ENCODE measurements at regions not wholly inside any gene's neighbourhood (a gene's known extent, or its start where the extent isn't known, plus 50 kb on each side); places are given as distances from the start of the nearest gene placed in this dataset.

- TF ChIP-seq CTCF (IDR thresholded peaks at IDR 0.05 in 4 of 5, conservative IDR thresholded peaks at IDR 0.05 in 1 of 5) (no peak), POLR2A (IDR thresholded peaks at IDR 0.05) (no peak)
- no peaks in the 10 kb centered on the region for H3K36me3 ChIP-seq
- intact Hi-C loops (cut with DNase I; ENCODE audit: low total_unique reads) (no loop called here), in situ Hi-C loops (cut with MboI; ENCODE audit: low sequenced_read_pairs in 4 of 4) (no loop called here)
- no peaks in the 10 kb centered on the region for H3K27me3 ChIP-seq
- no peaks in the 10 kb centered on the region for H3K9me3 ChIP-seq
- no peak overlapping the region for H3K27ac ChIP-seq
- no peak overlapping the region for H3K4me3 ChIP-seq
- no peaks in the 10 kb centered on the region for H3K4me1 ChIP-seq
- no peak for ATAC-seq
- DNase-seq = no peak
Observed at GRCh38 chr21:38095220-38095619, 161.6 kb upstream of the KCNJ15 start.

DNA sequence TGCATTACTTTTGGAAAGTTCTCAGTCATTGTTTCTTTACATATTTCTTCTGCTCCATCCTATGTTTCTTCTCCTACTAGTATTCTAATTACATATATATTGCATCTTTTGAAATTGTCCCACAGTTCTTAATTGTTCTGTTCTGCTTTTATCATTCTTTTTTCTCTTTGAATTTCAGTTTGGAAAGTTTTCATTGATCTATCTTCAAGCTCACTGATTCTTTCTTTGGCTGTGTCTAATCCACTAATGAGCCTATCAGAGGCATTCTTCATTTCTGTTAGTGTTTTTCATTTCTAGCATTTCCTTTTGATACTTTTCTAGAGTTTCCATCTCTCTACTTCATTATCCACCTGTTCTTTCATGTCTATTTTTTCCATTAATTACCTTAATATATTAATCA lies 159.0 kb upstream of the KCNJ15 start:
- ATAC-seq (no peak), DNase-seq (no peak)
- no peaks in the 10 kb centered on the region for H3K27me3 ChIP-seq
- H3K36me3 ChIP-seq = no peaks in the 10 kb centered on the region
- no peaks in the 10 kb centered on the region for H3K4me1 ChIP-seq
- no peak overlapping the region for H3K4me3 ChIP-seq
- no peak overlapping the region for H3K27ac ChIP-seq
- in situ Hi-C loops (cut with MboI; ENCODE audit: low sequenced_read_pairs in 4 of 4) = no loop called here
- H3K9me3 ChIP-seq = no peaks in the 10 kb centered on the region
- intact Hi-C loops (cut with DNase I; ENCODE audit: low total_unique reads) = no loop called here
- TF ChIP-seq CTCF (IDR thresholded peaks at IDR 0.05 in 4 of 5, conservative IDR thresholded peaks at IDR 0.05 in 1 of 5) (no peak), POLR2A (IDR thresholded peaks at IDR 0.05) (no peak)

- intact Hi-C loops (cut with DNase I; ENCODE audit: low total_unique reads) (no loop called here), in situ Hi-C loops (cut with MboI; ENCODE audit: low sequenced_read_pairs in 4 of 4) (no loop called here)
- peaks cover 0 to 5% (median 0%) of the 10 kb centered on the region in 3 donors for H3K9me3 ChIP-seq
- ATAC-seq = no peak
- no peaks in the 10 kb centered on the region for H3K36me3 ChIP-seq
- DNase-seq = no peak
- H3K4me3 ChIP-seq = no peak overlapping the region
- TF ChIP-seq POLR2A (IDR thresholded peaks at IDR 0.05) = no peak
- TF ChIP-seq CTCF (IDR thresholded peaks at IDR 0.05 in 4 of 5, conservative IDR thresholded peaks at IDR 0.05 in 1 of 5) = no peak
- no peak overlapping the region for H3K27ac ChIP-seq
- no peaks in the 10 kb centered on the region for H3K4me1 ChIP-seq
- H3K27me3 ChIP-seq = no peaks in the 10 kb centered on the region
Observed at GRCh38 chr21:38112219-38112789, 144.5 kb upstream of the KCNJ15 start.

GRCh38 chr21:38114717-38115333 lies 142.0 kb upstream of the KCNJ15 start:
- in situ Hi-C loops (cut with MboI; ENCODE audit: low sequenced_read_pairs in 4 of 4) (no loop called here), intact Hi-C loops (cut with DNase I; ENCODE audit: low total_unique reads) (no loop called here)
- Histone ChIP-seq H3K27ac (no peak overlapping the region), H3K9me3 (peaks cover 0 to 5% (median 0%) of the 10 kb centered on the region in 3 donors), H3K4me3 (no peak overlapping the region), H3K4me1 (no peaks in the 10 kb centered on the region), H3K27me3 (no peaks in the 10 kb centered on the region), H3K36me3 (no peaks in the 10 kb centered on the region)
- TF ChIP-seq POLR2A (IDR thresholded peaks at IDR 0.05) = no peak
- no peak for TF ChIP-seq CTCF (IDR thresholded peaks at IDR 0.05 in 4 of 5, conservative IDR thresholded peaks at IDR 0.05 in 1 of 5)
- DNase-seq (no peak), ATAC-seq (no peak)

GRCh38 chr21:38115870-38116269 lies 140.9 kb upstream of the KCNJ15 start:
- no peak for DNase-seq
- intact Hi-C loops (cut with DNase I; ENCODE audit: low total_unique reads) = no loop called here
- H3K4me3 ChIP-seq = no peak overlapping the region
- no peak overlapping the region for H3K27ac ChIP-seq
- no peaks in the 10 kb centered on the region for H3K4me1 ChIP-seq
- in situ Hi-C loops (cut with MboI; ENCODE audit: low sequenced_read_pairs in 4 of 4) = no loop called here
- peaks cover 0 to 5% (median 0%) of the 10 kb centered on the region in 3 donors for H3K9me3 ChIP-seq
- no peak for TF ChIP-seq CTCF (IDR thresholded peaks at IDR 0.05 in 4 of 5, conservative IDR thresholded peaks at IDR 0.05 in 1 of 5)
- no peak for TF ChIP-seq POLR2A (IDR thresholded peaks at IDR 0.05)
- ATAC-seq = no peak
- no peaks in the 10 kb centered on the region for H3K36me3 ChIP-seq
- H3K27me3 ChIP-seq = no peaks in the 10 kb centered on the region

Measured in gastrocnemius medialis (tissue), 4 donors.